Thyroid gland (tissue), 4 donors: ENCODE measurements at regions not wholly inside any gene's neighbourhood (a gene's known extent, or its start where the extent isn't known, plus 50 kb on each side); places are given as distances from the start of the nearest gene placed in this dataset.

ENCODE experiments used
- DNase-seq, 2 donors: peaks; one replicate each; pipeline ENCODE4 v3.0.0-alpha.2; 2019
- H3K27ac ChIP-seq, 3 donors: fragments of 200-600 bp; sonication (generic); 1 replicate in 2 of 3; 2 replicates in 1 of 3; pipeline ENCODE4 v1.5.1; 2016 to 2019; ENCODE audit warnings: mild to moderate bottlenecking in 1 of 3, moderate library complexity in 1 of 3
- H3K27me3 ChIP-seq: fragments of 200-600 bp; sonication (generic); one replicate; pipeline ENCODE4 v1.5.1; 2019
- H3K36me3 ChIP-seq, 2 donors: fragments of 200-600 bp; sonication (generic); one replicate each; pipeline ENCODE4 v1.5.1; 2016 to 2019
- H3K4me1 ChIP-seq, 2 donors: fragments of 200-600 bp; sonication (generic); one replicate each; pipeline ENCODE4 v1.5.1; 2017 to 2019
- H3K4me3 ChIP-seq, 3 donors: fragments of 200-600 bp; sonication (generic); replicated peaks in 1 of 3; 1 replicate in 2 of 3; 2 replicates in 1 of 3; pipeline ENCODE4 v1.5.1; 2016; ENCODE audit warnings: mild to moderate bottlenecking in 1 of 3
- H3K9me3 ChIP-seq: fragments of 200-600 bp; sonication (generic); one replicate; pipeline ENCODE4 v1.5.1; 2017
- CTCF ChIP-seq, 6 experiments: fragments of 200-600 bp in 3 of 6; fragments of 450-650 bp in 3 of 6; sonication (generic) in 3 of 6; IDR thresholded peaks; one replicate each; pipeline ENCODE4 v1.5.1; 2016 to 2019; ENCODE audit warnings: antibody characterized with exemption in 6 of 6, mild to moderate bottlenecking in 2 of 6, inconsistent platforms in 1 of 6, moderate library complexity in 1 of 6
- POLR2A ChIP-seq, 2 donors: fragments of 450-650 bp; IDR thresholded peaks; one replicate each; pipeline ENCODE4 v1.6.1; 2017; ENCODE audit warnings: antibody characterized with exemption in 2 of 2, mild to moderate bottlenecking in 2 of 2, moderate library complexity in 1 of 2
- WGBS, 2 donors: methylation state at CpG; one replicate each; pipeline ENCODE4 v1.1.5; 2017; 5-methylcytosine and 5-hydroxymethylcytosine counted together
- intact Hi-C: fragments of 100-400 bp; cut with DNase I; formaldehyde crosslinking; loops from one replicate; pipeline ENCODE4 v1.15.1; 2023

DNA sequence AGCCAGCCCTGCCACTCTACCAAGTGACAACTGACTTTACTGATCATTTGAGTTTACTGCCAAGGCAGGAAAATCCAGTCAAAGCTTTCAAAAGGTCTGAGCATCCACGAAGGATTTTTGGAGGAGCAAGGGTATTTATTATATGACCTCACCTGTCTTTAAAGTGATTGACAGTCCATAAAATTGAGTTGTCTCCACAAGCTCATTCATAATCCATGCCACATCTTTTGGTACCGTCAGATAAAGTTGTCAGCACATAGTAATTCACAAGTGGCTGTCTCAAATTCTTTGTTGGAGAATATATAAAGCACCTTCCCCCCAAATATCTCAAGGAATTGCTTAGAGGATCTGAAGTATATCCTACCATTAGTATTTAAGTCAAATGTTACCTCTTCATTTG is 240.5 kb downstream of the METTL4 start:
- Histone ChIP-seq H3K27ac (no peak overlapping the region), H3K9me3 (no peaks in the 10 kb centered on the region), H3K36me3 (no peaks in the 10 kb centered on the region), H3K4me3 (no peak overlapping the region), H3K27me3 (no peaks in the 10 kb centered on the region), H3K4me1 (no peaks in the 10 kb centered on the region)
- 54 to 57% methylated on average over 2 of the region's 2 CpGs for WGBS, 2 donors
- TF ChIP-seq POLR2A (IDR thresholded peaks at IDR 0.05) (no peak), CTCF (IDR thresholded peaks at IDR 0.05) (no peak)
- no peak for DNase-seq
- intact Hi-C loops, result no loop called here

DNA sequence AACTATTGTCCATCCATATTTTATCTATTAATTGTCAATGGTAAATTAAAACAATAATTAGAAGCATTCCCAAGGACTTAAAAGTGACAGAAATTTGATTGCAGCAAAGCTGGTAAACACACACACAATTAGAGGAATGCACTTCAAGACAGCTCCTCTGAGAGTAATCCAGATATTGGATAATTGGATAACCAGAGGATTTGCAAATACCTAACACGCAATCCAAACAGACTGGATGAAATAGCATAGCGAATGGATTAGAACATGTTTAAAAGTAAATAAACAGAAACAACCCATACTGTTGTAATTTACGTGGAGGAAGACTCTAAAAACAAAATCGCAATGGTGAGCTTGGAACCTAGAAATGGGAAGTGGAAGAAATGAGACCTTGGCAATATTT is 239.8 kb downstream of the METTL4 start:
- Histone ChIP-seq H3K4me3 (no peak overlapping the region), H3K27ac (no peak overlapping the region), H3K27me3 (no peaks in the 10 kb centered on the region), H3K9me3 (no peaks in the 10 kb centered on the region), H3K4me1 (no peaks in the 10 kb centered on the region), H3K36me3 (no peaks in the 10 kb centered on the region)
- intact Hi-C loops, result no loop called here
- no peak for DNase-seq
- TF ChIP-seq POLR2A (IDR thresholded peaks at IDR 0.05), result no peak
- no peak for TF ChIP-seq CTCF (IDR thresholded peaks at IDR 0.05)
- 53 to 65% methylated on average over 4 of the region's 4 CpGs for WGBS, 2 donors

DNA sequence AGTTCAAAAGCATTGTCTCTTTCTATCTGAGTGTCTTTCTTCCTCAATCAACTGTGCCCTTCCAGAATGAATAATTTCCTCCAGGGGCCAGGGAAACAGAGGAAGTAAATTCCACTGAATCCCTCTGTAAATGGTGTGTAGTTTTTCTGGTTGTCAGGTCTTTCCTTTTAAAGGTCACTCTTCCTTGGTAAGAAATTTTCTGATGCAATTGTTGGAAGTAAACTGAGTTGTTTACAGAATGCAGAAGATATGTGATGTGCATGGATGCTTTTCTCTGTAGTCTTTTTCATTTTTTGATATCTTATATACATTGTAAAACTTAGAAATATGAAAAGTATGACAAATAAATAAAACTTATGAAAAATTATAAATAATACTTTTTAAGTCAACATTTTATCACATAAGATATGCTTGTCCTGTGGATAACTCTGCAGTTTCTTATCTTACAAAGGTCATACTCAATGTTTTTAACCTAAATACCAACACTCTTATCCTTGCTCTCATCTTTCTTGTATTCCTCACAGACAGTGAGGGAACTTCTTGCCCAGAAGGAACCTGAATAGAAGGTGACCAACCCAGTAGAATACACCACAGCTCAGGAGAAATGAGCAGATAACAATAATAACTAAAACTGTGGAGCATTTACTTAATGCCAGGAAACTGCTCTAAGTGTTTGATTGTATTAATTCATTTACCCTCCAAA is 234.5 kb downstream of the METTL4 start:
- no peaks in the 10 kb centered on the region for H3K36me3 ChIP-seq
- no peak overlapping the region for H3K4me3 ChIP-seq
- DNase-seq, result no peak
- no peaks in the 10 kb centered on the region for H3K27me3 ChIP-seq
- intact Hi-C loops, result no loop called here
- no peaks in the 10 kb centered on the region for H3K4me1 ChIP-seq
- TF ChIP-seq CTCF (IDR thresholded peaks at IDR 0.05) (no peak), POLR2A (IDR thresholded peaks at IDR 0.05) (no peak)
- H3K27ac ChIP-seq, result no peak overlapping the region
- no peaks in the 10 kb centered on the region for H3K9me3 ChIP-seq

DNA sequence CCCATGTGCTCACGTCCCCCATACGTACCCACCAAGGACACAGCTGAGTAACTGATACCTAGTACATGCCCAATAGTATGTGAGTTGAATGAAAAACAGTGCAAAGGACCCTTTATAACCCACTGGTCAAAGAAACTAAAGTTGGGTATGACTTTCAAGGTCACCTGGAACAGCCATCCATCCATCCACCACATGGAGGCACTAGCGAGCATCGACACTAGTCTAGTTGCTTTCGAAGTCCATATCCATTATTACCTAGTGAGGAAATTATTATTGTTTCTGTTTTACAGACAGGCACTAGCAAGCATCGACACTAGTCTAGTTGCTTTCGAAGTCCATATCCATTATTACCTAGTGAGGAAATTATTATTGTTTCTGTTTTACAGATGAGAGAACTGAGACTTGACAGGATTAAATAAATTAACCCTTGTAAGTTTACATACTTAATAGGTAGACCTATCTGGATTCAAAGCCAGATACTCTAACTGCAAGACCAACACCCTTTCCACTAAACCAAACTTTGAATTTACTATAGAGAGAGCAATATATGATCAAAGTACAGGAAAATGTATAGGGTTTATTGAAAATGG is 233.7 kb downstream of the METTL4 start:
- Histone ChIP-seq H3K27me3 (no peaks in the 10 kb centered on the region), H3K4me3 (no peak overlapping the region), H3K27ac (no peak overlapping the region), H3K4me1 (no peaks in the 10 kb centered on the region), H3K9me3 (no peaks in the 10 kb centered on the region), H3K36me3 (no peaks in the 10 kb centered on the region)
- intact Hi-C loops, result no loop called here
- WGBS, 2 donors, result 53 to 57% methylated on average over 7 of the region's 7 CpGs
- TF ChIP-seq CTCF (IDR thresholded peaks at IDR 0.05) (peak in 1 of 6 experiments; percentile 28), POLR2A (IDR thresholded peaks at IDR 0.05) (no peak)
- peak in 1 of 2 donors; percentile 7 for DNase-seq

DNA sequence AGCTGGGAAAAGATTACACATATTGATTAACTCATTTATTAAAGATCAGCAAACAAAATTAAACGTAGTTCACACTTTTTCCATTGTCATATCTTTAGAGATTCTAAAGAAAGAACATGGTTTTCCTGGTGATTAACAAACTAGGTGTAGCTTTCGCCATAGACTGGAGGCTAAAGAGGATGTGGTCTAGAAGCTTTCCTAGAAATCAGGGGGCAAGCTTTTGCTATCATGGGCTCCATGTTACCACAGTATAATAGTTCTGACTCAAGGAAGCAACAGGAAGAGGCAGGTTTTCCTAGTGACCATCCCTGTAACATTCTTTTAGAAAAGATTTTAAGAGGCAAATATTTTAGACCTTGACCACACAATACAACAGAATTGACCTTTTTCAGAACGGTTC is 232.7 kb downstream of the METTL4 start:
- intact Hi-C loops, result no loop called here
- WGBS, 2 donors, result 77 to 80% methylated on average over 3 of the region's 3 CpGs
- TF ChIP-seq POLR2A (IDR thresholded peaks at IDR 0.05), result no peak
- TF ChIP-seq CTCF (IDR thresholded peaks at IDR 0.05), result no peak
- DNase-seq, result no peak
- H3K27ac ChIP-seq, result no peak overlapping the region
- H3K4me3 ChIP-seq, result no peak overlapping the region
- no peaks in the 10 kb centered on the region for H3K4me1 ChIP-seq
- H3K9me3 ChIP-seq, result no peaks in the 10 kb centered on the region
- no peaks in the 10 kb centered on the region for H3K36me3 ChIP-seq
- no peaks in the 10 kb centered on the region for H3K27me3 ChIP-seq
